ENCODE measurements at regions not wholly inside any gene's neighbourhood (a gene's known extent, or its start where the extent isn't known, plus 50 kb on each side); places are given as distances from the start of the nearest gene placed in this dataset.

GRCh38 chr6:140026546-140026945, 652.1 kb upstream of the CITED2 start:
- no peak for TF ChIP-seq CTCF (IDR thresholded peaks at IDR 0.05)
- TF ChIP-seq EP300 (IDR thresholded peaks at IDR 0.05): no peak
- no peak for TF ChIP-seq POLR2A (IDR thresholded peaks at IDR 0.05)
- no peak for TF ChIP-seq POLR2AphosphoS5 (IDR thresholded peaks at IDR 0.05)
